ENCODE measurements at regions not wholly inside any gene's neighbourhood (a gene's known extent, or its start where the extent isn't known, plus 50 kb on each side); places are given as distances from the start of the nearest gene placed in this dataset.

DNA sequence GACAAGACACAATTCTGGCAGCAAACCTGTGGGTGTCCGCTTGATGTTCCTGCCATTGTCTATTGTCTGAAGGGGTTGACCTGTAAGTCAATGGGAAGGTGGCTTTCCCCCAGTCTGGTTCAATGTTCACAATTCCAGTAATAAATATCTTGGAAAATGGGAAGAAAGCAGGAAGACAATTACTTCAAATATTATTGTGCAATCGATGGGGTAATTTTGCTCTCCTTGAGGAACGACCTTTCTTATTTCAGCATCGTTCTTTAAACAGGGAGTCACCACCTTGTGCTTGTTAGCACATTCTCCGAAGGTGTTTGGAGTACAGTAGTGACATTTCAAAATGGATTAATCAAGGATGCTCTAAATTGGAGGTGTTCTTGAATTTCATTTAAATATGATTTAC is 136.9 kb downstream of the BTBD3 start:
- Histone ChIP-seq H3K4me1 (ENCODE audit: insufficient read depth, low read length) (peaks cover 14% of the 10 kb centered on the region), H3K4me3 (ENCODE audit: insufficient read depth, low read depth, low read length) (no peak overlapping the region), H2AFZ (ENCODE audit: low read depth, low read length) (no peak overlapping the region), H3K9ac (ENCODE audit: low read length) (no peak overlapping the region), H3K27ac (ENCODE audit: low read depth, low read length) (no peak overlapping the region), H3K27me3 (ENCODE audit: insufficient read depth, low read length) (no peaks in the 10 kb centered on the region), H4K20me1 (ENCODE audit: insufficient read depth, low read length) (no peaks in the 10 kb centered on the region), H3K79me2 (ENCODE audit: insufficient read depth, low read length) (no peaks in the 10 kb centered on the region), H3K4me2 (ENCODE audit: low read length) (no peak overlapping the region), H3K36me3 (ENCODE audit: insufficient read depth, low read length) (no peaks in the 10 kb centered on the region), H3K9me3 (ENCODE audit: insufficient read depth, low read depth, low read length) (no peaks in the 10 kb centered on the region)
- Mint-ChIP-seq H3K4me3 (ENCODE audit: unreplicated experiment) (no peak overlapping the region), H3K27ac (ENCODE audit: unreplicated experiment) (no peak overlapping the region), H3K9me3 (ENCODE audit: unreplicated experiment) (peaks cover 3% of the 10 kb centered on the region), H3K4me1 (ENCODE audit: low read depth, unreplicated experiment) (peaks cover 34% of the 10 kb centered on the region), H3K36me3 (ENCODE audit: low read depth, unreplicated experiment) (no peaks in the 10 kb centered on the region), H3K27me3 (ENCODE audit: low read depth, unreplicated experiment) (no peaks in the 10 kb centered on the region)
- TF ChIP-seq CTCF (IDR thresholded peaks at IDR 0.05; ENCODE audit: insufficient read depth, low read depth, low read length) = no peak
- TF ChIP-seq EZH2 (IDR thresholded peaks at IDR 0.05; ENCODE audit: insufficient read depth, low read length) = no peak
- FAIRE-seq (no peak), DNase-seq (ENCODE audit: low read depth) (no peak)

- DNase-seq (ENCODE audit: low read depth) (no peak), FAIRE-seq (no peak)
- Histone ChIP-seq H2AFZ (ENCODE audit: low read depth, low read length) (no peak overlapping the region), H3K4me3 (ENCODE audit: insufficient read depth, low read depth, low read length) (no peak overlapping the region), H3K4me2 (ENCODE audit: low read length) (no peak overlapping the region), H3K36me3 (ENCODE audit: insufficient read depth, low read length) (no peaks in the 10 kb centered on the region), H4K20me1 (ENCODE audit: insufficient read depth, low read length) (no peaks in the 10 kb centered on the region), H3K9ac (ENCODE audit: low read length) (no peak overlapping the region), H3K9me3 (ENCODE audit: insufficient read depth, low read depth, low read length) (no peaks in the 10 kb centered on the region), H3K79me2 (ENCODE audit: insufficient read depth, low read length) (no peaks in the 10 kb centered on the region), H3K27me3 (ENCODE audit: insufficient read depth, low read length) (no peaks in the 10 kb centered on the region), H3K4me1 (ENCODE audit: insufficient read depth, low read length) (peaks cover 14% of the 10 kb centered on the region), H3K27ac (ENCODE audit: low read depth, low read length) (no peak overlapping the region)
- Mint-ChIP-seq H3K27ac (ENCODE audit: unreplicated experiment) (no peak overlapping the region), H3K9me3 (ENCODE audit: unreplicated experiment) (peaks cover 3% of the 10 kb centered on the region), H3K36me3 (ENCODE audit: low read depth, unreplicated experiment) (no peaks in the 10 kb centered on the region), H3K4me1 (ENCODE audit: low read depth, unreplicated experiment) (peaks cover 38% of the 10 kb centered on the region), H3K4me3 (ENCODE audit: unreplicated experiment) (no peak overlapping the region), H3K27me3 (ENCODE audit: low read depth, unreplicated experiment) (no peaks in the 10 kb centered on the region)
- TF ChIP-seq CTCF (IDR thresholded peaks at IDR 0.05; ENCODE audit: insufficient read depth, low read depth, low read length) (no peak), EZH2 (IDR thresholded peaks at IDR 0.05; ENCODE audit: insufficient read depth, low read length) (no peak)
Measured at GRCh38 chr20:12055161-12055560, 137.5 kb downstream of the BTBD3 start.

DNA sequence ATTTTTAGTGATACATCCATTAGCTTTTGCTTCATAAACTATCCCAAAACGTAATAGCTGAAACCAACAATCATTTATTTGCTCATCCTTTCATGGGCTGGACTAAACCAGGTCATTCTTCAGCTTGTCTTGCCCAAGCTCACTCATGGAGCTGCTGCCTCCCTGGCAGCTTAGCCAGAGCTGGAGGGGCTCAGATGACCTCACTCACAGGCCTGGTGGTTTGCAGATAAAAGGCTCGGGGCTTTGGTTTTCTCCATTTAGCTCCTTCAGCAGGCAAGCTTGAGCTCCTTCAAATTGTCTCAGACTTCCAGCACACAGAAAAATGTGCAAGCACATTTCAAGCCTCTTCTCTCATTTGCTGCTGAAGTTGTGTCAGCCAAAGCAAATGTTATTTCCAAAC is 139.1 kb downstream of the BTBD3 start:
- no peaks in the 10 kb centered on the region for H4K20me1 ChIP-seq (ENCODE audit: insufficient read depth, low read length)
- TF ChIP-seq CTCF (IDR thresholded peaks at IDR 0.05; ENCODE audit: insufficient read depth, low read depth, low read length) = no peak
- no peak for TF ChIP-seq EZH2 (IDR thresholded peaks at IDR 0.05; ENCODE audit: insufficient read depth, low read length)
- H3K4me2 ChIP-seq (ENCODE audit: low read length) = no peak overlapping the region
- H2AFZ ChIP-seq (ENCODE audit: low read depth, low read length) = no peak overlapping the region
- Mint-ChIP-seq H3K9me3 (ENCODE audit: unreplicated experiment) (peaks cover 2% of the 10 kb centered on the region), H3K4me1 (ENCODE audit: low read depth, unreplicated experiment) (peaks cover 38% of the 10 kb centered on the region), H3K36me3 (ENCODE audit: low read depth, unreplicated experiment) (no peaks in the 10 kb centered on the region), H3K27ac (ENCODE audit: unreplicated experiment) (no peak overlapping the region), H3K4me3 (ENCODE audit: unreplicated experiment) (no peak overlapping the region), H3K27me3 (ENCODE audit: low read depth, unreplicated experiment) (no peaks in the 10 kb centered on the region)
- H3K27ac ChIP-seq (ENCODE audit: low read depth, low read length) = no peak overlapping the region
- no peak overlapping the region for H3K4me3 ChIP-seq (ENCODE audit: insufficient read depth, low read depth, low read length)
- no peaks in the 10 kb centered on the region for H3K27me3 ChIP-seq (ENCODE audit: insufficient read depth, low read length)
- H3K79me2 ChIP-seq (ENCODE audit: insufficient read depth, low read length) = no peaks in the 10 kb centered on the region
- H3K9ac ChIP-seq (ENCODE audit: low read length) = no peak overlapping the region
- no peaks in the 10 kb centered on the region for H3K9me3 ChIP-seq (ENCODE audit: insufficient read depth, low read depth, low read length)
- peaks cover 14% of the 10 kb centered on the region for H3K4me1 ChIP-seq (ENCODE audit: insufficient read depth, low read length)
- peak; percentile 12 for DNase-seq (ENCODE audit: low read depth)
- FAIRE-seq = no peak
- H3K36me3 ChIP-seq (ENCODE audit: insufficient read depth, low read length) = no peaks in the 10 kb centered on the region
